ENCODE measurements at regions not wholly inside any gene's neighbourhood (a gene's known extent, or its start where the extent isn't known, plus 50 kb on each side); places are given as distances from the start of the nearest gene placed in this dataset.

GRCh38 chrX:68994135-68994890 lies 165.5 kb downstream of the EFNB1 start:
- DNase-seq, result no peak
- no peak overlapping the region for H3K4me3 ChIP-seq
- no peaks in the 10 kb centered on the region for H3K36me3 ChIP-seq
- no peaks in the 10 kb centered on the region for H3K9me3 ChIP-seq (replicated peaks)
- no peak overlapping the region for H3K27ac ChIP-seq
- no peaks in the 10 kb centered on the region for H3K4me1 ChIP-seq
- no peaks in the 10 kb centered on the region for H3K27me3 ChIP-seq

GRCh38 chrX:68992821-68993397 lies 164.1 kb downstream of the EFNB1 start:
- no peaks in the 10 kb centered on the region for H3K36me3 ChIP-seq
- no peak overlapping the region for H3K27ac ChIP-seq
- H3K9me3 ChIP-seq (replicated peaks), result no peaks in the 10 kb centered on the region
- no peak overlapping the region for H3K4me3 ChIP-seq
- no peak for DNase-seq
- H3K27me3 ChIP-seq, result no peaks in the 10 kb centered on the region
- no peaks in the 10 kb centered on the region for H3K4me1 ChIP-seq

GRCh38 chrX:68991691-68992345 lies 163.0 kb downstream of the EFNB1 start:
- no peaks in the 10 kb centered on the region for H3K4me1 ChIP-seq
- no peak for DNase-seq
- H3K9me3 ChIP-seq (replicated peaks), result no peaks in the 10 kb centered on the region
- H3K36me3 ChIP-seq, result no peaks in the 10 kb centered on the region
- no peak overlapping the region for H3K27ac ChIP-seq
- no peaks in the 10 kb centered on the region for H3K27me3 ChIP-seq
- H3K4me3 ChIP-seq, result no peak overlapping the region

- Histone ChIP-seq H3K4me3 (no peak overlapping the region), H3K9me3 (replicated peaks) (no peaks in the 10 kb centered on the region), H3K36me3 (no peaks in the 10 kb centered on the region), H3K4me1 (no peaks in the 10 kb centered on the region), H3K27ac (no peak overlapping the region), H3K27me3 (no peaks in the 10 kb centered on the region)
- DNase-seq, result no peak
Measured at GRCh38 chrX:68990948-68991347, 162.1 kb downstream of the EFNB1 start.

- no peaks in the 10 kb centered on the region for H3K36me3 ChIP-seq
- H3K4me3 ChIP-seq, result no peak overlapping the region
- H3K9me3 ChIP-seq (replicated peaks), result no peaks in the 10 kb centered on the region
- H3K27ac ChIP-seq, result no peak overlapping the region
- no peaks in the 10 kb centered on the region for H3K4me1 ChIP-seq
- no peaks in the 10 kb centered on the region for H3K27me3 ChIP-seq
- DNase-seq, result peak; percentile 16 to 18
Measured at GRCh38 chrX:68989865-68990606, 161.2 kb downstream of the EFNB1 start.

GRCh38 chrX:68989456-68989855 lies 160.6 kb downstream of the EFNB1 start:
- H3K4me1 ChIP-seq, result no peaks in the 10 kb centered on the region
- H3K9me3 ChIP-seq (replicated peaks), result no peaks in the 10 kb centered on the region
- H3K4me3 ChIP-seq, result no peak overlapping the region
- no peak overlapping the region for H3K27ac ChIP-seq
- no peaks in the 10 kb centered on the region for H3K27me3 ChIP-seq
- no peak for DNase-seq
- H3K36me3 ChIP-seq, result no peaks in the 10 kb centered on the region

GRCh38 chrX:68988865-68989264 lies 160.0 kb downstream of the EFNB1 start:
- DNase-seq, result no peak
- Histone ChIP-seq H3K27ac (no peak overlapping the region), H3K4me3 (no peak overlapping the region), H3K9me3 (replicated peaks) (no peaks in the 10 kb centered on the region), H3K36me3 (no peaks in the 10 kb centered on the region), H3K4me1 (no peaks in the 10 kb centered on the region), H3K27me3 (no peaks in the 10 kb centered on the region)

GRCh38 chrX:68985135-68985755 lies 156.4 kb downstream of the EFNB1 start:
- Histone ChIP-seq H3K4me1 (no peaks in the 10 kb centered on the region), H3K4me3 (no peak overlapping the region)

GRCh38 chrX:68983004-68983857 lies 154.4 kb downstream of the EFNB1 start:
- Histone ChIP-seq H3K27me3 (no peaks in the 10 kb centered on the region), H3K4me3 (no peak overlapping the region), H3K9me3 (replicated peaks) (no peaks in the 10 kb centered on the region), H3K27ac (no peak overlapping the region), H3K4me1 (no peaks in the 10 kb centered on the region), H3K36me3 (no peaks in the 10 kb centered on the region)
- no peak for DNase-seq

More at GRCh38 chrX:68985135-68985755, 156.4 kb downstream of the EFNB1 start:
- Histone ChIP-seq H3K27ac (no peak overlapping the region), H3K27me3 (no peaks in the 10 kb centered on the region), H3K36me3 (no peaks in the 10 kb centered on the region), H3K9me3 (replicated peaks) (no peaks in the 10 kb centered on the region)
- no peak for DNase-seq

- Histone ChIP-seq H3K27ac (no peak overlapping the region), H3K9me3 (replicated peaks) (no peaks in the 10 kb centered on the region), H3K4me1 (no peaks in the 10 kb centered on the region), H3K36me3 (no peaks in the 10 kb centered on the region), H3K4me3 (no peak overlapping the region), H3K27me3 (no peaks in the 10 kb centered on the region)
- no peak for DNase-seq
Measured at GRCh38 chrX:68982476-68982875, 153.7 kb downstream of the EFNB1 start.

GRCh38 chrX:68980906-68981616 lies 152.2 kb downstream of the EFNB1 start:
- Histone ChIP-seq H3K27me3 (no peaks in the 10 kb centered on the region), H3K36me3 (no peaks in the 10 kb centered on the region), H3K4me3 (no peak overlapping the region), H3K9me3 (replicated peaks) (no peaks in the 10 kb centered on the region), H3K27ac (no peak overlapping the region), H3K4me1 (no peaks in the 10 kb centered on the region)
- no peak for DNase-seq

- no peaks in the 10 kb centered on the region for H3K4me1 ChIP-seq
- no peak overlapping the region for H3K4me3 ChIP-seq
- no peaks in the 10 kb centered on the region for H3K36me3 ChIP-seq
- no peak for DNase-seq
- H3K27me3 ChIP-seq, result no peaks in the 10 kb centered on the region
- H3K27ac ChIP-seq, result no peak overlapping the region
- H3K9me3 ChIP-seq (replicated peaks), result no peaks in the 10 kb centered on the region
Measured at GRCh38 chrX:68978655-68979054, 149.8 kb downstream of the EFNB1 start.

GRCh38 chrX:68978255-68978654 lies 149.4 kb downstream of the EFNB1 start:
- Histone ChIP-seq H3K4me1 (no peaks in the 10 kb centered on the region), H3K4me3 (no peak overlapping the region), H3K9me3 (replicated peaks) (no peaks in the 10 kb centered on the region), H3K27me3 (no peaks in the 10 kb centered on the region), H3K36me3 (no peaks in the 10 kb centered on the region), H3K27ac (no peak overlapping the region)
- no peak for DNase-seq
